Esophagus squamous epithelium (tissue), 5 donors: ENCODE measurements at regions not wholly inside any gene's neighbourhood (a gene's known extent, or its start where the extent isn't known, plus 50 kb on each side); places are given as distances from the start of the nearest gene placed in this dataset.

Experiments
- DNase-seq: peaks from one replicate; lab custom pipeline; 2025; lab: John Stamatoyannopoulos, UW
- H3K27ac ChIP-seq, 4 donors: fragments of 200-600 bp; sonication (generic); one replicate each; pipeline ENCODE4 v1.5.1; 2016 to 2019; ENCODE audit warnings: mild to moderate bottlenecking in 1 of 4
- H3K27me3 ChIP-seq, 4 donors: fragments of 200-600 bp; sonication (generic); 1 replicate in 3 of 4; 2 replicates in 1 of 4; pipeline versions ENCODE4 v1.5.1 to v1.6.0; 2017 to 2021; ENCODE audit warnings: antibody characterized with exemption in 1 of 4
- H3K36me3 ChIP-seq, 3 donors: fragments of 200-600 bp; sonication (generic); one replicate each; pipeline ENCODE4 v1.5.1; 2016 to 2019
- H3K4me1 ChIP-seq, 3 donors: fragments of 200-600 bp; sonication (generic); one replicate each; pipeline ENCODE4 v1.5.1; 2017 to 2019
- H3K4me3 ChIP-seq, 4 donors: fragments of 200-600 bp; sonication (generic); 1 replicate in 3 of 4; 2 replicates in 1 of 4; pipeline ENCODE4 v1.5.1; 2016 to 2019; ENCODE audit warnings: mild to moderate bottlenecking in 2 of 4, moderate library complexity in 1 of 4
- H3K9me3 ChIP-seq, 3 donors: fragments of 200-600 bp; sonication (generic); one replicate each; pipeline ENCODE4 v1.5.1; 2016 to 2019
- CTCF ChIP-seq, 6 experiments: fragments of 450-650 bp in 4 of 6; fragments of 200-600 bp in 2 of 6; sonication (generic) in 2 of 6; IDR thresholded peaks; one replicate each; pipeline ENCODE4 v1.5.1; 2016 to 2019; ENCODE audit warnings: antibody characterized with exemption in 6 of 6, mild to moderate bottlenecking in 4 of 6, moderate library complexity in 4 of 6
- POLR2A ChIP-seq, 4 donors: fragments of 450-650 bp; IDR thresholded peaks; one replicate each; pipeline ENCODE4 v1.6.1; 2017; ENCODE audit warnings: antibody characterized with exemption in 4 of 4, mild to moderate bottlenecking in 4 of 4, moderate library complexity in 3 of 4
- WGBS, 2 donors: methylation state at CpG; one replicate each; pipeline ENCODE4 v1.1.5; 2018; 5-methylcytosine and 5-hydroxymethylcytosine counted together
- intact Hi-C: fragments of 100-400 bp; cut with DNase I; formaldehyde crosslinking; loops from one replicate; pipeline ENCODE4 v1.15.0; 2022
- donor health status: DM: yes; HTN: yes; CAD: no.

- WGBS, 2 donors: 80 to 86% methylated on average over 1 of the region's 3 CpGs
- no peak for DNase-seq
- Histone ChIP-seq H3K36me3 (no peaks in the 10 kb centered on the region), H3K27me3 (peaks cover 0 to 6% (median 0%) of the 10 kb centered on the region in 4 donors), H3K27ac (no peak overlapping the region), H3K4me1 (no peaks in the 10 kb centered on the region), H3K9me3 (no peaks in the 10 kb centered on the region), H3K4me3 (no peak overlapping the region)
- TF ChIP-seq POLR2A (IDR thresholded peaks at IDR 0.05) (no peak), CTCF (IDR thresholded peaks at IDR 0.05) (no peak)
- intact Hi-C loops: no loop called here
Observed at GRCh38 chr18:8899000-8899399, 193.6 kb downstream of the MTCL1 start.

DNA sequence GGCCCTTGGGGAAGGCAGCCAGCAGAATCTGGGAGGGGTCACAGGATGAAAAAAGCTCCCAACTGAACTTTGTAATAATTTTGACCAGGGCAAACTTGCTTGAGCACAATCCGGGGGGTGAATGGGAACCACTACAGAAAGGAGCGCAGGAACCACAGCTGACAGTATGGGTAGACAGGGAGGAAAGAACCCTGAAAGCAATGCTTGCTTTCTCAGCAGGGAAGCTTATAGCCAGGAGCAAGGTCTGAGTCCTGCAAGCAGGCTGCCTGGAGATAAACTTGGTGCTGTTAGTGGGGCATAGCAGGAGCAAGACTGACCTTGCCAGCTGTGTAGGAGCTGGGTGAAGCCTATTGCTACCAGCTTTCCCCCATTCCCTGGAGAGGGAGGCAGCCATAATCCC lies 195.2 kb downstream of the MTCL1 start:
- H3K9me3 ChIP-seq: no peaks in the 10 kb centered on the region

DNA sequence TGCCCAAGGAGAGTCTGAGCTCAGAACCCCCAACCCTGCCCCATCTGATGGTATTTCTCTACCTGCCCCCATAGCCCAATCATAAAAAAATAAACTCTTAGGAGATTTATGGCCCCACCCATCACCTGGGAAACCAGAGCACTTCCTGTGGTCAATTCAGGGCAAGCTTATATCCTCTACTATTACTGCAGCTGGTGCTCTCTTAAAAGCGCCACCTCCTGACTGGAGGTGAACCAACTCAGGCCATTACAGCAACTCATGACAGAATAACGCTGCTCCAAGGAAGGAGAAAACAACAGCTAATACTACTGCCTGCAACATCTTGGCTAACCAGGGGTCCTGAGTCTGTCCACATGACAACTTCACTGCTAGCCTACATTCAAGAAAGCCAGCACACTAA lies 195.7 kb downstream of the MTCL1 start:
- no peak for DNase-seq
- intact Hi-C loops: no loop called here
- Histone ChIP-seq H3K36me3 (no peaks in the 10 kb centered on the region), H3K4me1 (no peaks in the 10 kb centered on the region), H3K27me3 (peaks cover 0 to 6% (median 0%) of the 10 kb centered on the region in 4 donors), H3K9me3 (no peaks in the 10 kb centered on the region), H3K4me3 (no peak overlapping the region), H3K27ac (no peak overlapping the region)
- 100% methylated on average over 1 of the region's 2 CpGs for WGBS, 2 donors
- TF ChIP-seq POLR2A (IDR thresholded peaks at IDR 0.05) (no peak), CTCF (IDR thresholded peaks at IDR 0.05) (no peak)

More for the DNA sequence above, 195.2 kb downstream of the MTCL1 start:
- no peak for DNase-seq
- Histone ChIP-seq H3K27ac (no peak overlapping the region), H3K4me1 (no peaks in the 10 kb centered on the region), H3K4me3 (no peak overlapping the region), H3K36me3 (no peaks in the 10 kb centered on the region), H3K27me3 (peaks cover 0 to 6% (median 0%) of the 10 kb centered on the region in 4 donors)
- intact Hi-C loops: no loop called here
- TF ChIP-seq CTCF (IDR thresholded peaks at IDR 0.05) (no peak), POLR2A (IDR thresholded peaks at IDR 0.05) (no peak)
- 77 to 94% methylated on average over 2 of the region's 2 CpGs for WGBS, 2 donors

DNA sequence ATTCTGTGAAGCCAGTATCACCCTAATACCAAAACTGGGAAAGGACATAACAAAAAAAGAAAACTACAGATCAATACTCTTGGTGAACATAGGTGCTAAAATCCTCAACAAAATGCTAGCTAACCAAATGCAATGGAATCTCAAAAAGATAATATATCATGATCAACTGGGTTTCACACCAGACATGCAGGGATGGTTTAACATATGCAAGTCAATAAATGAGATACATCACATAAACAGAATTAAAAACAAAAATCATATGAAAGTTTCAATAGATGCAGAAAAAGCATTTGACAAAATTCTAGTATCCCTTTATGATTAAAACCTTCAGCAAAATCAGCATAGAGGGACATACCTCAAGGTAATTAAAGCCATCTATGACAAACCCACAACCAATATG lies 198.2 kb upstream of the NDUFV2 start:
- Histone ChIP-seq H3K4me1 (no peaks in the 10 kb centered on the region), H3K9me3 (no peaks in the 10 kb centered on the region), H3K36me3 (no peaks in the 10 kb centered on the region), H3K27ac (no peak overlapping the region), H3K27me3 (peaks cover 0 to 6% (median 0%) of the 10 kb centered on the region in 4 donors), H3K4me3 (no peak overlapping the region)
- TF ChIP-seq POLR2A (IDR thresholded peaks at IDR 0.05): no peak
- TF ChIP-seq CTCF (IDR thresholded peaks at IDR 0.05): no peak
- no peak for DNase-seq
- intact Hi-C loops: no loop called here

GRCh38 chr18:8908792-8909510 lies 193.5 kb upstream of the NDUFV2 start:
- WGBS, 2 donors: 75 to 81% methylated on average over 2 of the region's 2 CpGs
- intact Hi-C loops: no loop called here
- DNase-seq: no peak
- Histone ChIP-seq H3K27ac (no peak overlapping the region), H3K27me3 (no peaks in the 10 kb centered on the region), H3K4me1 (peaks cover 0 to 5% (median 0%) of the 10 kb centered on the region in 3 donors), H3K9me3 (no peaks in the 10 kb centered on the region), H3K36me3 (no peaks in the 10 kb centered on the region), H3K4me3 (no peak overlapping the region)
- TF ChIP-seq POLR2A (IDR thresholded peaks at IDR 0.05) (no peak), CTCF (IDR thresholded peaks at IDR 0.05) (no peak)
